H1 (cell line): ENCODE measurements at regions not wholly inside any gene's neighbourhood (a gene's known extent, or its start where the extent isn't known, plus 50 kb on each side); places are given as distances from the start of the nearest gene placed in this dataset.

Experiments
- CTCF ChIA-PET: fragments of 300-600 bp; sonication (Branson Sonifier 250); formaldehyde crosslinking; loops from one replicate; lab custom pipeline; 2021; ENCODE audit not compliant: partially characterized antibody; lab: Charles Lee
- POLR2A ChIA-PET: fragments of 300-600 bp; sonication (Branson Sonifier 250); formaldehyde crosslinking; loops from one replicate; lab custom pipeline; 2021; ENCODE audit warnings: inconsistent platforms; ENCODE audit not compliant: partially characterized antibody; lab: Charles Lee
- DNase-seq, 2 experiments: peaks; one replicate each; pipeline versions ENCODE4 v3.0.0 to v3.0.0-alpha.2; 2010 to 2022; ENCODE audit warnings: low spot score in 2 of 2, low read depth in 1 of 2, mixed read lengths in 1 of 2
- FAIRE-seq: peaks from 2 replicates; lab custom pipeline; 2011; peaks lifted over from hg19 to GRCh38; lab: Jason Lieb, UNC
- H2AFZ ChIP-seq: 2 replicates; pipeline ENCODE4 v1.8.1; 2012; ENCODE audit warnings: low read length, inconsistent platforms
- H2AK5ac ChIP-seq: 2 replicates; pipeline ENCODE4 v1.6.1; 2013; ENCODE audit warnings: low read depth, low read length
- H2BK120ac ChIP-seq: replicated peaks from 2 replicates; pipeline ENCODE3; 2013; ENCODE audit warnings: low read depth, low read length, inconsistent platforms
- H2BK12ac ChIP-seq: 2 replicates; pipeline ENCODE4 v1.6.1; 2013; ENCODE audit warnings: low read depth, low read length
- H2BK15ac ChIP-seq: 2 replicates; pipeline ENCODE4 v1.6.1; 2013; ENCODE audit warnings: low read length
- H2BK20ac ChIP-seq: 2 replicates; pipeline ENCODE4 v1.6.1; 2013; ENCODE audit warnings: low read length
- H2BK5ac ChIP-seq: 2 replicates; pipeline ENCODE4 v1.6.1; 2013; ENCODE audit warnings: low read depth, low read length
- H3K14ac ChIP-seq: 2 replicates; pipeline ENCODE4 v1.6.1; 2013; ENCODE audit warnings: inconsistent platforms; ENCODE audit not compliant: insufficient read length
- H3K18ac ChIP-seq: 2 replicates; pipeline ENCODE4 v1.6.1; 2013; ENCODE audit warnings: low read length; ENCODE audit errors: extremely low read depth
- H3K23ac ChIP-seq: 2 replicates; pipeline ENCODE4 v1.6.1; 2013; ENCODE audit warnings: inconsistent platforms; ENCODE audit not compliant: insufficient read length
- H3K23me2 ChIP-seq: 2 replicates; pipeline ENCODE4 v1.6.1; 2013; ENCODE audit warnings: low read depth, low read length
- H3K27ac ChIP-seq: 2 replicates; pipeline ENCODE4 v1.6.1; 2011; ENCODE audit warnings: low read depth, low read length, inconsistent platforms
- H3K27me3 ChIP-seq, 4 experiments: replicated peaks in 1 of 4; 1 replicate in 1 of 4; 2 replicates in 3 of 4; pipeline versions ENCODE4 v1.6.1 to v1.8.1; 2011 to 2013; ENCODE audit warnings: low read length in 3 of 4, mild to moderate bottlenecking in 3 of 4, inconsistent platforms in 2 of 4, mixed read lengths in 2 of 4, moderate library complexity in 1 of 4; ENCODE audit not compliant: control insufficient read depth in 3 of 4, insufficient read depth in 3 of 4; ENCODE audit errors: extremely low read depth in 1 of 4
- H3K36me3 ChIP-seq, 4 experiments: 2 replicates each; pipeline versions ENCODE4 v1.6.1 to v1.8.1; 2011 to 2013; ENCODE audit warnings: mild to moderate bottlenecking in 4 of 4, low read length in 3 of 4, moderate library complexity in 2 of 4, control low read depth in 1 of 4, inconsistent platforms in 1 of 4; ENCODE audit not compliant: insufficient read depth in 4 of 4, control insufficient read depth in 2 of 4
- H3K4ac ChIP-seq: replicated peaks from 2 replicates; pipeline ENCODE3; 2013; ENCODE audit warnings: low read length, low read depth, mixed read lengths, inconsistent platforms; ENCODE audit not compliant: insufficient read length
- H3K4me1 ChIP-seq, 4 experiments: replicated peaks in 1 of 4; 1 replicate in 1 of 4; 2 replicates in 3 of 4; pipeline versions ENCODE4 v1.6.1 to v1.8.1; 2011 to 2013; ENCODE audit warnings: low read length in 3 of 4, inconsistent platforms in 2 of 4, mixed read lengths in 1 of 4; ENCODE audit not compliant: insufficient read depth in 4 of 4, control insufficient read depth in 3 of 4
- H3K4me2 ChIP-seq, 2 experiments: 2 replicates each; pipeline versions ENCODE4 v1.6.1 to v1.8.1; 2011 to 2013; ENCODE audit warnings: low read depth in 2 of 2, low read length in 2 of 2, control low read depth in 1 of 2, inconsistent platforms in 1 of 2, mild to moderate bottlenecking in 1 of 2; ENCODE audit not compliant: insufficient read depth in 1 of 2
- H3K4me3 ChIP-seq, 4 experiments: fragments of 200-600, 300-600 bp in 1 of 4; sonication (generic), shearing (Covaris generic), sonication (Bioruptor Twin) in 1 of 4; 2 replicates each; pipeline versions ENCODE4 v1.5.1 to v1.8.1; 2011 to 2016; ENCODE audit warnings: low read length in 4 of 4, low read depth in 3 of 4, control low read depth in 2 of 4, inconsistent platforms in 2 of 4, mild to moderate bottlenecking in 2 of 4, mixed read lengths in 1 of 4, moderate library complexity in 1 of 4; ENCODE audit not compliant: insufficient read depth in 2 of 4; ENCODE audit errors: extremely low read depth in 1 of 4
- H3K56ac ChIP-seq: replicated peaks from 2 replicates; pipeline ENCODE3; 2013; ENCODE audit warnings: low read depth, mild to moderate bottlenecking, mixed read lengths, low read length, inconsistent platforms; ENCODE audit not compliant: insufficient read length
- H3K79me1 ChIP-seq: 2 replicates; pipeline ENCODE4 v1.6.1; 2013; ENCODE audit warnings: low read depth, low read length, control low read depth
- H3K79me2 ChIP-seq, 2 experiments: 2 replicates each; pipeline versions ENCODE4 v1.6.1 to v1.8.1; 2012 to 2013; ENCODE audit warnings: low read length in 2 of 2, mild to moderate bottlenecking in 2 of 2, inconsistent platforms in 1 of 2; ENCODE audit not compliant: insufficient read depth in 2 of 2, control insufficient read depth in 1 of 2
- H3K9ac ChIP-seq, 4 experiments: replicated peaks in 1 of 4; 1 replicate in 1 of 4; 2 replicates in 3 of 4; pipeline versions ENCODE4 v1.6.1 to v1.8.1; 2011 to 2013; ENCODE audit warnings: low read depth in 3 of 4, low read length in 3 of 4, control low read depth in 2 of 4, mild to moderate bottlenecking in 2 of 4, moderate library complexity in 2 of 4, inconsistent platforms in 1 of 4; ENCODE audit errors: extremely low read depth in 1 of 4
- H3K9me3 ChIP-seq, 2 experiments: 2 replicates each; pipeline versions ENCODE4 v1.6.1 to v1.8.1; 2012 to 2013; ENCODE audit warnings: mild to moderate bottlenecking in 2 of 2, moderate library complexity in 2 of 2, control low read depth in 1 of 2, inconsistent platforms in 1 of 2, low read depth in 1 of 2, low read length in 1 of 2, mixed read lengths in 1 of 2; ENCODE audit not compliant: insufficient read depth in 2 of 2
- H4K20me1 ChIP-seq, 2 experiments: replicated peaks in 1 of 2; 2 replicates each; pipeline versions ENCODE3 to v1.8.1; 2011 to 2013; ENCODE audit warnings: inconsistent platforms in 2 of 2, low read length in 2 of 2, mild to moderate bottlenecking in 1 of 2; ENCODE audit not compliant: insufficient read depth in 2 of 2, control insufficient read depth in 1 of 2
- H4K5ac ChIP-seq: 2 replicates; pipeline ENCODE4 v1.6.1; 2013; ENCODE audit warnings: low read length, low read depth, mixed read lengths, inconsistent platforms; ENCODE audit not compliant: insufficient read length
- H4K8ac ChIP-seq: 2 replicates; pipeline ENCODE4 v1.8.0; 2013; ENCODE audit warnings: mild to moderate bottlenecking, moderate library complexity, low read length, inconsistent platforms; ENCODE audit not compliant: insufficient read depth; ENCODE audit errors: extremely low read depth
- H4K91ac ChIP-seq: replicated peaks from 2 replicates; pipeline ENCODE3; 2013; ENCODE audit warnings: low read length, mixed read lengths, inconsistent platforms; ENCODE audit not compliant: insufficient read length
- CEBPB ChIP-seq: IDR thresholded peaks from 2 replicates; pipeline ENCODE4 v1.6.1; 2012; ENCODE audit warnings: low read depth, low read length
- NRF1 ChIP-seq: IDR thresholded peaks from 2 replicates; pipeline ENCODE4 v1.6.1; 2011; ENCODE audit warnings: mild to moderate bottlenecking, low read depth, low read length, improper control_type of control experiment
- RXRA ChIP-seq: IDR thresholded peaks from 2 replicates; pipeline ENCODE4 v1.6.1; 2011; ENCODE audit warnings: low read depth, mild to moderate bottlenecking, low read length, moderate library complexity; ENCODE audit not compliant: insufficient read depth
- WGBS, 2 experiments: shearing (Covaris generic) in 1 of 2; methylation state at CpG; one replicate each; pipeline versions ENCODE4 v1.1.6 to v1.1.7; 2013 to 2015; ENCODE audit warnings: low lambda C conversion rate in 2 of 2, mixed read lengths in 2 of 2, inconsistent platforms in 1 of 2, low coverage in 1 of 2, missing lambda C conversion rate in 1 of 2; ENCODE audit not compliant: insufficient replicate concordance in 2 of 2, insufficient coverage in 1 of 2, insufficient read length in 1 of 2; ENCODE audit errors: extremely low coverage in 1 of 2, missing lambda C conversion rate in 1 of 2; 5-methylcytosine and 5-hydroxymethylcytosine counted together
- TF ChIP-seq, protein P1 (sequence below): IDR thresholded peaks from 2 replicates; pipeline ENCODE4 v1.6.1; 2012; ENCODE audit warnings: inconsistent platforms

DNA sequence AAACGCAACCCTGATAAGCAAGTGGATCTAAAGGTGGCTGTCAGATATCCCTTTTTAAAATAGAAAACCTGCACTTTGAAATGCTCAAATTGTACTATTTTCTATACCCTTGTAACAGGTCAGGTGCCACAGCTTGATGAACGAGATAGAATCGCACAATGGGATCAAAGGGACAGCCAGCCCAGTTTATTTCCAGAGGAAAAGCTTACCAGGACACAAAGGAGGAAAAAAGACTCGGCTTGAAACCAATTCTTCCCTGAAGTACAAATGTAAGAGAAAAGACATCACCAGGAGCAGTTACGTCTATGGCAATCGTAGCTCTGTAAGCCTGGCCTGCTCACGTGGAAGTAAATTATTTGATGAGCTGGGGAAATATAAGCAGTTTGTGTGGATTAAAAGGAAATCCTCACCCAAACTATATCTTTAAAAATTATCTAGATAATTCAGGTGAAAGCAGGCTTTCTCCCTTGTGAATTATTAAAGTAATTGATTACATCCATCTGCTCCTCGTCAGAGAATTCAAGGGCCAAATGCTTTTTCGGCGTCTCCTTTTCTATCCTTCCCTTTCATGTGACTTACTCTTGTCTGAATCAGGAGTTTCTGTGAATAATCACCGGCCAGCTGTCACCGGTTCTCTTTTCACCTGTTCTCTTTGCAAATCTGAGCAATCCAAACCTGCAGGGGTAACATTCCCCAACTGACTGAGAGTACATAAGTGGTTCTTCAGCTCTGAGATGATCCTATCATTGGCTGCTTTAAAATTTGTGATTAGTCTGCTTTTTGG, 339.2 kb upstream of the ONECUT1 start:
- Histone ChIP-seq H2BK5ac (no peak overlapping the region), H4K5ac (no peak overlapping the region), H3K79me2 (no peaks in the 10 kb centered on the region), H3K4me2 (no peak overlapping the region), H2BK12ac (no peak overlapping the region), H2BK120ac (no peak overlapping the region), H3K27me3 (no peaks in the 10 kb centered on the region), H3K9me3 (no peaks in the 10 kb centered on the region), H3K9ac (no peak overlapping the region), H3K4me3 (no peak overlapping the region), H3K14ac (no peak overlapping the region), H4K20me1 (no peaks in the 10 kb centered on the region), H3K23me2 (no peaks in the 10 kb centered on the region), H2AK5ac (no peak overlapping the region), H3K23ac (no peak overlapping the region), H3K27ac (no peak overlapping the region), H2BK15ac (no peak overlapping the region), H3K79me1 (no peaks in the 10 kb centered on the region), H3K4me1 (peaks cover 1 to 10% (median 4%) of the 10 kb centered on the region in 4 experiments; a peak in 4 of 7 replicates), H3K56ac (no peak overlapping the region), H3K4ac (no peak overlapping the region), H4K8ac (no peak overlapping the region), H3K36me3 (no peaks in the 10 kb centered on the region), H3K18ac (no peak overlapping the region), H4K91ac (no peak overlapping the region), H2BK20ac (no peak overlapping the region), H2AFZ (no peak overlapping the region)
- CTCF ChIA-PET: interaction anchor here (0.6 to 1.4 kb wide), 4 partner anchors 11 to 346 kb away, joined by 3 to 4 read pairs (median 4); no protein-coding TSS in a partner anchor
- WGBS, 2 experiments: 83% methylated on average over 12 of the region's 12 CpGs; no CpG with 5 or more reads in 1 of the 2 experiments
- POLR2A ChIA-PET: no interaction called here
- FAIRE-seq: no peak
- DNase-seq: no peak
- TF ChIP-seq CEBPB (no peak), RXRA (no peak), NRF1 (no peak)
- TF ChIP-seq, protein P1, sequence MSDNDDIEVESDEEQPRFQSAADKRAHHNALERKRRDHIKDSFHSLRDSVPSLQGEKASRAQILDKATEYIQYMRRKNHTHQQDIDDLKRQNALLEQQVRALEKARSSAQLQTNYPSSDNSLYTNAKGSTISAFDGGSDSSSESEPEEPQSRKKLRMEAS: no peak
